ENCODE measurements at regions not wholly inside any gene's neighbourhood (a gene's known extent, or its start where the extent isn't known, plus 50 kb on each side); places are given as distances from the start of the nearest gene placed in this dataset.

DNA sequence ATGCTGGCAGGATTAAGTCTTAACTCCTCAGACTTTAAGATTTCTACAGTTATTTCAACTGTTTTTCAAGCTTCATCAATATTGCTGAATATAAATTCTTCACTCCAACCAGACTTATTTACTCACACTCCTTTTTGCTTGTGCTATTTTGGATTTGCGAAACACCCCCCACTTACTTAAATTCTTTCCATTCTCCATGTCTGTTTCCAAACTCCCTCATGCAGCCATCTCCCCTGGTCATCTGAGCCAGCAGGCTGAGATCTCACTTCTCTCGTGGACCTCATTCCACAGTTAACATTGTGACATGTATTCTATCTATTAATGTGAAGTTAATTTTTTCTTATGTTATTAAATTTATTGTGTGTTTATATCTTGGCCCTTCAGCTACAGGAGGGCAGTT is 188.9 kb upstream of the HDAC9 start:
- TF ChIP-seq CTCF (conservative IDR thresholded peaks at IDR 0.05; ENCODE audit: low read depth, low read length) (no peak), EZH2phosphoT487 (IDR thresholded peaks at IDR 0.05; ENCODE audit: borderline replicate concordance, low read length) (no peak), EZH2 (IDR thresholded peaks at IDR 0.05; ENCODE audit: low read length, unreplicated experiment) (no peak)
